K562 (cell line): ENCODE measurements at regions not wholly inside any gene's neighbourhood (a gene's known extent, or its start where the extent isn't known, plus 50 kb on each side); places are given as distances from the start of the nearest gene placed in this dataset.

Experiments used
- FOS ChIP-seq: IDR thresholded peaks from 3 replicates; pipeline ENCODE4 v1.6.1; 2011; ENCODE audit not compliant: insufficient read length; ENCODE audit errors: extremely low read depth
- LCOR ChIP-seq: sonication (generic); formaldehyde crosslinking; IDR thresholded peaks from 2 replicates; pipeline ENCODE4 v1.8.0; 2022; ENCODE audit warnings: mild to moderate bottlenecking, missing genetic modification reagents
- NR2C1 ChIP-seq, 2 experiments: fragments of 450-650 bp; IDR thresholded peaks; 2 replicates each; pipeline ENCODE4 v1.6.1; 2017; ENCODE audit warnings: mild to moderate bottlenecking in 2 of 2, antibody characterized with exemption in 1 of 2, inconsistent platforms in 1 of 2, missing compliant biosample characterization in 1 of 2, missing genetic modification characterization in 1 of 2
- NR2F6 ChIP-seq: fragments of 450-650 bp; formaldehyde crosslinking; IDR thresholded peaks from 2 replicates; pipeline ENCODE4 v1.4.0; 2020; ENCODE audit warnings: mild to moderate bottlenecking
- POLR2AphosphoS5 ChIP-seq: IDR thresholded peaks from 2 replicates; pipeline ENCODE4 v1.6.1; 2011; ENCODE audit warnings: mild to moderate bottlenecking, low read depth, low read length, moderate library complexity; ENCODE audit not compliant: control insufficient read depth, insufficient read depth
- SIN3A ChIP-seq, 2 experiments: fragments of 150-350 bp in 1 of 2; IDR thresholded peaks; 2 replicates each; pipeline ENCODE4 v1.6.1; 2011 to 2016; ENCODE audit warnings: borderline replicate concordance in 2 of 2, low read depth in 2 of 2, low read length in 2 of 2, mild to moderate bottlenecking in 2 of 2, moderate library complexity in 2 of 2; ENCODE audit not compliant: control insufficient read depth in 1 of 2
- ZNF24 ChIP-seq: fragments of 450-650 bp; IDR thresholded peaks from 2 replicates; pipeline ENCODE4 v1.6.1; 2016
- TF ChIP-seq, protein P1 (sequence below): IDR thresholded peaks from 2 replicates; pipeline ENCODE4 v1.6.1; 2014; ENCODE audit warnings: antibody characterized with exemption
- TF ChIP-seq, protein P2 (sequence below), 3 experiments: IDR thresholded peaks in 2 of 3; conservative IDR thresholded peaks in 1 of 3; 2 replicates each; pipeline ENCODE4 v1.5.1; 2011 to 2012; ENCODE audit warnings: low read length in 3 of 3, mild to moderate bottlenecking in 3 of 3, control low read depth in 2 of 3, improper control_type of control experiment in 1 of 3, inconsistent platforms in 1 of 3, low read depth in 1 of 3, mixed read lengths in 1 of 3, moderate library complexity in 1 of 3; ENCODE audit not compliant: insufficient read depth in 2 of 3
- TF ChIP-seq, protein P3 (sequence below), 2 experiments: fragments of 450-650 bp; IDR thresholded peaks; 2 replicates each; pipeline ENCODE4 v1.6.1; 2016; ENCODE audit warnings: mild to moderate bottlenecking in 2 of 2, borderline replicate concordance in 1 of 2, low read depth in 1 of 2, moderate library complexity in 1 of 2
- TF ChIP-seq, protein P4 (sequence below), 2 experiments: fragments of 450-650 bp; formaldehyde crosslinking in 1 of 2; IDR thresholded peaks; 2 replicates each; pipeline versions ENCODE4 v1.4.0 to v1.6.1; 2014 to 2020; ENCODE audit warnings: mild to moderate bottlenecking in 2 of 2, borderline replicate concordance in 1 of 2, low read depth in 1 of 2

DNA sequence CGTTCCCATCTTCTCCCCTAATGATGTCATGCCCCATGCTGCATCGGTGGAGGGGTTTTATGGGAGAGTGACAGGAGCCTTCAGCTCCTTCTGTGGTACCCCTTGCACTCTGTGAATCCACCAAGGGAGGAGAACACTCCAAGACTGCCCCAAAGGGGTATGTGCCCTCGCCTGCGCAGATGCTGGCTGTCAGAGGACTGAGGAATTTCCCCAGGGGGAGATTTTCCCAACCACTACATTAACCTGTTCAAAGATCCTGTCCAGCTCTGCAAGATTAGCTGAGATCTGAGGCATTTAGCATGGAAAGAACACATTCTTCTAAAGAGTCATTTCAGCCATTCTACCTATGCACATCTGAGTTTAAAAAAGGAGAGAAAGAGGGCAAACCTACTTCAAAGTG, 143.2 kb upstream of the ITGA6 start:
- TF ChIP-seq FOS (no peak), NR2F6 (CRISPR knock-in tag) (no peak), POLR2AphosphoS5 (no peak), NR2C1 (IDR thresholded peaks at IDR 0.05) (no peak), NR2C1 (tag; IDR thresholded peaks at IDR 0.05) (no peak), LCOR (no peak), ZNF24 (no peak), SIN3A (IDR thresholded peaks at IDR 0.05; ENCODE audit: borderline replicate concordance in 2 of 2, control insufficient read depth in 1 of 2, low read depth in 2 of 2, low read length in 2 of 2) (no peak)
- TF ChIP-seq, protein P1, sequence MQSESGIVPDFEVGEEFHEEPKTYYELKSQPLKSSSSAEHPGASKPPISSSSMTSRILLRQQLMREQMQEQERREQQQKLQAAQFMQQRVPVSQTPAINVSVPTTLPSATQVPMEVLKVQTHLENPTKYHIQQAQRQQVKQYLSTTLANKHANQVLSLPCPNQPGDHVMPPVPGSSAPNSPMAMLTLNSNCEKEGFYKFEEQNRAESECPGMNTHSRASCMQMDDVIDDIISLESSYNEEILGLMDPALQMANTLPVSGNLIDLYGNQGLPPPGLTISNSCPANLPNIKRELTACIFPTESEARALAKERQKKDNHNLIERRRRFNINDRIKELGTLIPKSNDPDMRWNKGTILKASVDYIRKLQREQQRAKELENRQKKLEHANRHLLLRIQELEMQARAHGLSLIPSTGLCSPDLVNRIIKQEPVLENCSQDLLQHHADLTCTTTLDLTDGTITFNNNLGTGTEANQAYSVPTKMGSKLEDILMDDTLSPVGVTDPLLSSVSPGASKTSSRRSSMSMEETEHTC = no peak
- TF ChIP-seq, protein P2, sequence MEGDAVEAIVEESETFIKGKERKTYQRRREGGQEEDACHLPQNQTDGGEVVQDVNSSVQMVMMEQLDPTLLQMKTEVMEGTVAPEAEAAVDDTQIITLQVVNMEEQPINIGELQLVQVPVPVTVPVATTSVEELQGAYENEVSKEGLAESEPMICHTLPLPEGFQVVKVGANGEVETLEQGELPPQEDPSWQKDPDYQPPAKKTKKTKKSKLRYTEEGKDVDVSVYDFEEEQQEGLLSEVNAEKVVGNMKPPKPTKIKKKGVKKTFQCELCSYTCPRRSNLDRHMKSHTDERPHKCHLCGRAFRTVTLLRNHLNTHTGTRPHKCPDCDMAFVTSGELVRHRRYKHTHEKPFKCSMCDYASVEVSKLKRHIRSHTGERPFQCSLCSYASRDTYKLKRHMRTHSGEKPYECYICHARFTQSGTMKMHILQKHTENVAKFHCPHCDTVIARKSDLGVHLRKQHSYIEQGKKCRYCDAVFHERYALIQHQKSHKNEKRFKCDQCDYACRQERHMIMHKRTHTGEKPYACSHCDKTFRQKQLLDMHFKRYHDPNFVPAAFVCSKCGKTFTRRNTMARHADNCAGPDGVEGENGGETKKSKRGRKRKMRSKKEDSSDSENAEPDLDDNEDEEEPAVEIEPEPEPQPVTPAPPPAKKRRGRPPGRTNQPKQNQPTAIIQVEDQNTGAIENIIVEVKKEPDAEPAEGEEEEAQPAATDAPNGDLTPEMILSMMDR (IDR thresholded peaks at IDR 0.05 in 2 of 3, conservative IDR thresholded peaks at IDR 0.05 in 1 of 3; ENCODE audit: insufficient read depth in 2 of 3, low read depth in 1 of 3, low read length in 3 of 3) = no peak
- TF ChIP-seq, protein P3, sequence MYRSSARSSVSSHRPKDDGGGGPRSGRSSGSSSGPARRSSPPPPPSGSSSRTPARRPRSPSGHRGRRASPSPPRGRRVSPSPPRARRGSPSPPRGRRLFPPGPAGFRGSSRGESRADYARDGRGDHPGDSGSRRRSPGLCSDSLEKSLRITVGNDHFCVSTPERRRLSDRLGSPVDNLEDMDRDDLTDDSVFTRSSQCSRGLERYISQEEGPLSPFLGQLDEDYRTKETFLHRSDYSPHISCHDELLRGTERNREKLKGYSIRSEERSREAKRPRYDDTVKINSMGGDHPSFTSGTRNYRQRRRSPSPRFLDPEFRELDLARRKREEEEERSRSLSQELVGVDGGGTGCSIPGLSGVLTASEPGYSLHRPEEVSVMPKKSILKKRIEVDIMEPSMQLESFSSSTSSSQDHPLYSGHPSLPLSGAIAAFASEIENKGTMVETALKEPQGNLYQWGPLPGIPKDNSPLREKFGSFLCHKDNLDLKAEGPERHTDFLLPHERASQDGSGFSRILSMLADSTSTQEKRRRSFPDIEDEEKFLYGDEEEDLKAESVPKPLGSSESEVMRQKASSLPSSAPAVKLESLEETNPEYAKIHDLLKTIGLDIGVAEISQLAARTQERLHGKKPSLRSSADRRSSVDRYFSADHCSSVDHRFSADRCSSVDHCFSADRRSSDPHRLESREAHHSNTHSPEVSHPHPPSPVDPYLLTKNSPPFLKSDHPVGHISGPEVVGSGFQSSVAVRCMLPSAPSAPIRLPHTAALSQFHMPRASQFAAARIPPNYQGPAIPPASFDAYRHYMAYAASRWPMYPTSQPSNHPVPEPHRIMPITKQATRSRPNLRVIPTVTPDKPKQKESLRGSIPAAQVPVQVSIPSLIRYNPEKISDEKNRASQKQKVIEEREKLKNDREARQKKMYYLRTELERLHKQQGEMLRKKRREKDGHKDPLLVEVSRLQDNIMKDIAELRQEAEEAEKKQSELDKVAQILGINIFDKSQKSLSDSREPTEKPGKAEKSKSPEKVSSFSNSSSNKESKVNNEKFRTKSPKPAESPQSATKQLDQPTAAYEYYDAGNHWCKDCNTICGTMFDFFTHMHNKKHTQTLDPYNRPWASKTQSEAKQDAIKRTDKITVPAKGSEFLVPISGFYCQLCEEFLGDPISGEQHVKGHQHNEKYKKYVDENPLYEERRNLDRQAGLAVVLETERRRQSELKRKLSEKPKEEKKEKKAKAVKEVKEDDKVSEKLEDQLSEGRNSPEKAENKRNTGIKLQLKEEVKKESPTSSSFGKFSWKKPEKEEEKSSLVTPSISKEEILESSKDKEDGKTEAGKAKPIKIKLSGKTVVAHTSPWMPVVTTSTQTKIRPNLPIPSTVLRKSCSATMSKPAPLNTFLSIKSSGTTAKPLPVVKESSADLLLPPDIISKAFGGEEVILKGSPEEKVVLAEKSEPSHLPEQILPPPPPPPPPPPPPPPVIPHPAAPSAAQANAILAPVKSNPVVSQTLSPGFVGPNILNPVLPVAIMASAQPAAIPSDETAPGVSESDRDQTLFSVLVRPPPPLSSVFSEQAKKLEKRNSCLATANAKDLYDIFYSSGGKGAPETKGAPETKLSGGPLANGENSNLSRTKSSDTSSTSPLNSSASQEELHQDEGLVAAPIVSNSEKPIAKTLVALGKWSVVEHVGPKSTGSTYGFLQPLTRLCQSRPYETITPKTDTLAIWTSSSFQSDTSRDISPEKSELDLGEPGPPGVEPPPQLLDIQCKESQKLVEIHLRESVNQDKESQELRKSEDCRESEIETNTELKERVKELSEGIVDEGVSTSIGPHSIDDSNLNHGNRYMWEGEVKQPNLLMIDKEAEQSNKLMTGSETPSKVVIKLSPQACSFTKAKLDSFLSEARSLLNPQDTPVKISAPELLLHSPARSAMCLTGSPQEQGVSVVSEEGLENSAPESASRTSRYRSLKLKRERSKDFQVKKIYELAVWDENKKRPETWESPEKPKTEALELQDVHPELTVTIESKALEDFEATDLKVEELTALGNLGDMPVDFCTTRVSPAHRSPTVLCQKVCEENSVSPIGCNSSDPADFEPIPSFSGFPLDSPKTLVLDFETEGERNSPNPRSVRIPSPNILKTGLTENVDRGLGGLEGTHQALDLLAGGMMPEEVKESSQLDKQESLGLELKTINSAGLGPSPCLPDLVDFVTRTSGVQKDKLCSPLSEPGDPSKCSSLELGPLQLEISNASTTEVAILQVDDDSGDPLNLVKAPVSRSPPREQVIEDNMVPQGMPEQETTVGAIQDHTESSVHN (IDR thresholded peaks at IDR 0.05; ENCODE audit: borderline replicate concordance in 1 of 2, low read depth in 1 of 2) = no peak
- TF ChIP-seq, protein P4, sequence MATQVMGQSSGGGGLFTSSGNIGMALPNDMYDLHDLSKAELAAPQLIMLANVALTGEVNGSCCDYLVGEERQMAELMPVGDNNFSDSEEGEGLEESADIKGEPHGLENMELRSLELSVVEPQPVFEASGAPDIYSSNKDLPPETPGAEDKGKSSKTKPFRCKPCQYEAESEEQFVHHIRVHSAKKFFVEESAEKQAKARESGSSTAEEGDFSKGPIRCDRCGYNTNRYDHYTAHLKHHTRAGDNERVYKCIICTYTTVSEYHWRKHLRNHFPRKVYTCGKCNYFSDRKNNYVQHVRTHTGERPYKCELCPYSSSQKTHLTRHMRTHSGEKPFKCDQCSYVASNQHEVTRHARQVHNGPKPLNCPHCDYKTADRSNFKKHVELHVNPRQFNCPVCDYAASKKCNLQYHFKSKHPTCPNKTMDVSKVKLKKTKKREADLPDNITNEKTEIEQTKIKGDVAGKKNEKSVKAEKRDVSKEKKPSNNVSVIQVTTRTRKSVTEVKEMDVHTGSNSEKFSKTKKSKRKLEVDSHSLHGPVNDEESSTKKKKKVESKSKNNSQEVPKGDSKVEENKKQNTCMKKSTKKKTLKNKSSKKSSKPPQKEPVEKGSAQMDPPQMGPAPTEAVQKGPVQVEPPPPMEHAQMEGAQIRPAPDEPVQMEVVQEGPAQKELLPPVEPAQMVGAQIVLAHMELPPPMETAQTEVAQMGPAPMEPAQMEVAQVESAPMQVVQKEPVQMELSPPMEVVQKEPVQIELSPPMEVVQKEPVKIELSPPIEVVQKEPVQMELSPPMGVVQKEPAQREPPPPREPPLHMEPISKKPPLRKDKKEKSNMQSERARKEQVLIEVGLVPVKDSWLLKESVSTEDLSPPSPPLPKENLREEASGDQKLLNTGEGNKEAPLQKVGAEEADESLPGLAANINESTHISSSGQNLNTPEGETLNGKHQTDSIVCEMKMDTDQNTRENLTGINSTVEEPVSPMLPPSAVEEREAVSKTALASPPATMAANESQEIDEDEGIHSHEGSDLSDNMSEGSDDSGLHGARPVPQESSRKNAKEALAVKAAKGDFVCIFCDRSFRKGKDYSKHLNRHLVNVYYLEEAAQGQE (IDR thresholded peaks at IDR 0.05; ENCODE audit: borderline replicate concordance) = no peak
- TF ChIP-seq, protein P4 (CRISPR knock-in tag; IDR thresholded peaks at IDR 0.05; ENCODE audit: low read depth) = no peak
